Inflammatory macrophage treated with lipopolysaccharide for 4 hours (primary cell): ENCODE measurements at regions not wholly inside any gene's neighbourhood (a gene's known extent, or its start where the extent isn't known, plus 50 kb on each side); places are given as distances from the start of the nearest gene placed in this dataset.

Source experiments
- DNase-seq: peaks from one replicate; pipeline ENCODE4 v3.0.0-alpha.2; 2020

- peak; percentile 40 for DNase-seq
These were observed 148.1 kb upstream of the NEDD9 start for GRCh38 chr6:11380549-11380948.

- no peak for DNase-seq
These were observed 147.3 kb upstream of the NEDD9 start for GRCh38 chr6:11379805-11380204.

- no peak for DNase-seq
These were observed 146.2 kb upstream of the NEDD9 start for GRCh38 chr6:11378639-11379038.

GRCh38 chr6:11374036-11375010 lies 141.9 kb upstream of the NEDD9 start:
- DNase-seq = peak; percentile 98

GRCh38 chr6:11373208-11373607 lies 140.7 kb upstream of the NEDD9 start:
- DNase-seq = no peak

GRCh38 chr6:11372186-11372790 lies 139.8 kb upstream of the NEDD9 start:
- peak; percentile 60 for DNase-seq

- no peak for DNase-seq
These were observed 137.9 kb upstream of the NEDD9 start for GRCh38 chr6:11370191-11371018.

GRCh38 chr6:11368760-11369159 lies 136.3 kb upstream of the NEDD9 start:
- no peak for DNase-seq

- DNase-seq = no peak
These were observed 135.8 kb upstream of the NEDD9 start for GRCh38 chr6:11368264-11368663.

GRCh38 chr6:11367638-11368199 lies 135.3 kb upstream of the NEDD9 start:
- DNase-seq = no peak

GRCh38 chr6:11366934-11367637 lies 134.6 kb upstream of the NEDD9 start:
- no peak for DNase-seq

- DNase-seq = peak; percentile 94
These were observed 133.9 kb upstream of the NEDD9 start for GRCh38 chr6:11366183-11366933.

GRCh38 chr6:11364971-11365397 lies 132.5 kb upstream of the NEDD9 start:
- DNase-seq = no peak

GRCh38 chr6:11363881-11364576 lies 131.6 kb upstream of the NEDD9 start:
- no peak for DNase-seq

- peak; percentile 71 for DNase-seq
These were observed 130.1 kb upstream of the NEDD9 start for GRCh38 chr6:11362564-11362963.

- peak; percentile 66 for DNase-seq
These were observed 126.7 kb upstream of the NEDD9 start for GRCh38 chr6:11358904-11359830.

- no peak for DNase-seq
These were observed 124.8 kb upstream of the NEDD9 start for GRCh38 chr6:11357285-11357684.

- DNase-seq = peak; percentile 54
These were observed 124.1 kb upstream of the NEDD9 start for GRCh38 chr6:11356404-11357155.

- DNase-seq = peak; percentile 59
These were observed 121.5 kb upstream of the NEDD9 start for GRCh38 chr6:11353921-11354389.
